Right atrium auricular region (tissue), 2 donors: ENCODE measurements at regions not wholly inside any gene's neighbourhood (a gene's known extent, or its start where the extent isn't known, plus 50 kb on each side); places are given as distances from the start of the nearest gene placed in this dataset.

ENCODE experiments used
- DNase-seq: peaks from one replicate; pipeline ENCODE4 v3.0.0-alpha.2; 2019; ENCODE audit warnings: low spot score
- H3K27ac ChIP-seq, 2 donors: fragments of 200-600 bp; sonication (generic); 1 replicate in 1 of 2; 2 replicates in 1 of 2; pipeline ENCODE4 v1.5.1; 2016 to 2019
- H3K27me3 ChIP-seq, 2 donors: fragments of 200-600 bp; sonication (generic); one replicate each; pipeline versions ENCODE4 v1.5.1 to v1.6.0; 2017 to 2019
- H3K36me3 ChIP-seq: fragments of 200-600 bp; sonication (generic); one replicate; pipeline ENCODE4 v1.5.1; 2016
- H3K4me1 ChIP-seq, 2 donors: fragments of 200-600 bp; sonication (generic); one replicate each; pipeline versions ENCODE4 v1.5.1 to v1.6.0; 2017 to 2019
- H3K4me3 ChIP-seq, 2 donors: fragments of 200-600 bp; sonication (generic); 1 replicate in 1 of 2; 2 replicates in 1 of 2; pipeline ENCODE4 v1.5.1; 2017 to 2019; ENCODE audit warnings: mild to moderate bottlenecking in 1 of 2, moderate library complexity in 1 of 2
- H3K9me3 ChIP-seq, 2 donors: fragments of 200-600 bp; sonication (generic); one replicate each; pipeline ENCODE4 v1.5.1; 2019
- CTCF ChIP-seq, 2 donors: fragments of 200-600 bp; sonication (generic); IDR thresholded peaks; one replicate each; pipeline ENCODE4 v1.5.1; 2019; ENCODE audit warnings: antibody characterized with exemption in 2 of 2

DNA sequence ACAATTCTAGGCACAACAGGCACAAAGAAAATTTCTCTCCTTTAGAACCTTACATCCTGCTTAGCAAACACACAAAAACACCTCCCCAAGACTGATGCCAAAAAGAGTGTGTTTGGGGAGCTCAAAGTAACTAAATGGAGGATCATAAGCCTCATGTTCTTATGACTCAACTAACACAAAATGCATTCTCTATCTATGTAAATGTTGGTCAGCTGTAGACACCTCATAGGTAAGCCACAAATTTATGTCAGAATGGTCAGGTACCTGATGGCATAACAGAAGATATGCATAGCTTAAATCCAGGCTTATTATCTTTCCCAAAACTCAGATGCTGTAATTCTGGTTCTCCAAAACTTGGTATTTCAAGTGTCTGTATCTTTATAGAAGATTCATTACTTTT is 315.1 kb downstream of the C7orf25 start:
- H3K4me3 ChIP-seq, result no peak overlapping the region
- TF ChIP-seq CTCF (IDR thresholded peaks at IDR 0.05), result no peak
- H3K27ac ChIP-seq, result no peak overlapping the region
- no peaks in the 10 kb centered on the region for H3K4me1 ChIP-seq
- H3K9me3 ChIP-seq, result peaks cover 0 to 6% of the 10 kb centered on the region in 2 donors
- no peak for DNase-seq
- H3K27me3 ChIP-seq, result no peaks in the 10 kb centered on the region
- no peaks in the 10 kb centered on the region for H3K36me3 ChIP-seq

DNA sequence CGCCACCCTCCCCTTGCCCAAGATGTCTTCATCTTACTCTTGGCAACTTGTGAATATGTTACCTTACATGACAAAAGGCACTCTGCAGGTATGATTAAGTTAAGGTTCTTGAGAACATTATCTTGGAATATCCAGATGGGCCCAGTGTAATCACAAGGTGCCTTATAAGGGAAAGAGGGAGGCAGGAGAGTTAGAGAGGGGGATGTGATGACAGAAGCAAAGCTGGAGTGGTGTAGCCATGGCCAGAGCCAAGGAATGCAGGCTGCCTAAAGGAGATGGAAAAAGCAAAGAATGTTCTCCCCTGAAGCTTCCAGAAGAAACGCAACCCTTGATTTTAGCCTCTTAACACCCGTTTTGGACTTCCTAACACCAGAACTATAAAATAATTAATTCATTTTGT is 318.0 kb downstream of the C7orf25 start:
- TF ChIP-seq CTCF (IDR thresholded peaks at IDR 0.05), result no peak

DNA sequence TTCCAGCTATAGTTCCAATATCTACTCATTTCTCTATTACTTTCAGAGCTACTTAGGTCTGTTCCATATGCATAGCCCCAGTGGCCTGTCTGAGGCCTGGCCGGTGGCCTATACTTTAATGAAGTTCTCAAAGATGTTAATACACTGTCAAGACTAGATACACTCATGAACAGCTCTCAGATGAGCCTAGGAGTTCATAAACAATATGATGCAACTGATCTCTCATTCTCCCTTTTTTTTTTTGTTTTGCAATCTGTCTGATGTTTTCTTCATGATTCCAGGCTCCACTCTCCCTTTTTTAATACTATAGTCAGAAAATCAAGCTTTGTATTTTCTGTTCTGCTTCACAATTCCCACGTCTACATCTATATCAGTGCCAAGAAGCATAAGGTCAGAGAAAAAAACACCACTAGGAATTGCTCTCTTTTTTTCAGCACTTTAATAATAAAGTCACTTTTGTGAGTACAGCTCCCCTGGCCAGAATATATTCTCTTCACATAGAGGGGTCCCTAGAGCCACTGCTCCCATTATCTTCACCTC is 321.0 kb downstream of the C7orf25 start:
- no peak for DNase-seq
- H3K27me3 ChIP-seq, result no peaks in the 10 kb centered on the region
- TF ChIP-seq CTCF (IDR thresholded peaks at IDR 0.05), result no peak

More for the DNA sequence above, 318.0 kb downstream of the C7orf25 start:
- Histone ChIP-seq H3K4me3 (no peak overlapping the region), H3K36me3 (no peaks in the 10 kb centered on the region), H3K27ac (no peak overlapping the region), H3K4me1 (no peaks in the 10 kb centered on the region), H3K27me3 (no peaks in the 10 kb centered on the region), H3K9me3 (peaks cover 0 to 14% of the 10 kb centered on the region in 2 donors)
- no peak for DNase-seq

GRCh38 chr7:42588876-42589275 is 323.0 kb downstream of the C7orf25 start:
- Histone ChIP-seq H3K4me3 (no peak overlapping the region), H3K4me1 (no peaks in the 10 kb centered on the region), H3K27ac (no peak overlapping the region), H3K36me3 (no peaks in the 10 kb centered on the region), H3K9me3 (peaks cover 0 to 17% of the 10 kb centered on the region in 2 donors), H3K27me3 (no peaks in the 10 kb centered on the region)
- no peak for TF ChIP-seq CTCF (IDR thresholded peaks at IDR 0.05)
- no peak for DNase-seq

More for the DNA sequence above, 321.0 kb downstream of the C7orf25 start:
- no peak overlapping the region for H3K4me3 ChIP-seq
- H3K36me3 ChIP-seq, result no peaks in the 10 kb centered on the region
- no peak overlapping the region for H3K27ac ChIP-seq
- H3K9me3 ChIP-seq, result peaks cover 0 to 14% of the 10 kb centered on the region in 2 donors
- no peaks in the 10 kb centered on the region for H3K4me1 ChIP-seq

- Histone ChIP-seq H3K27ac (no peak overlapping the region), H3K4me1 (no peaks in the 10 kb centered on the region), H3K9me3 (peaks cover 0 to 18% of the 10 kb centered on the region in 2 donors), H3K27me3 (no peaks in the 10 kb centered on the region), H3K36me3 (no peaks in the 10 kb centered on the region), H3K4me3 (no peak overlapping the region)
- TF ChIP-seq CTCF (IDR thresholded peaks at IDR 0.05), result no peak
- DNase-seq, result no peak
Measured at GRCh38 chr7:42587806-42588205, 324.1 kb downstream of the C7orf25 start.

DNA sequence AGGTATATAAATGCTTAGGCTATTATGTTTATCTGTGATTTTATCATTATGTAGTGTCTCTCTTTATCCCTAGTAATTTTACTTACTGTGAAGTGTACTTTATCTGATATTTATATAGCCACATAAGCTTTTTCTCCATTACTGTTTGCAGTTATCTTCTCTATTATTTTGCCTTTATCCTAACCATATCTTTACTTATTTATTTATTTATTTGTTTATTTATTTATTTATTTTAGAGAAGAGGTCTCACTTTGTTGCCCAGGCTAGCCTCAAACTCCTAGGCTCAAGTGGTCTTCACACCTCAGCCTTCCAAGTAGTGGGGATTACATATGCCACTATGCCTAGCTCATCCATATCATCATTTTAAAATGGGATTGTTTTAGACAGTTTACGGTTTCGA is 331.8 kb downstream of the C7orf25 start:
- Histone ChIP-seq H3K4me3 (no peak overlapping the region), H3K4me1 (no peaks in the 10 kb centered on the region), H3K27ac (no peak overlapping the region), H3K36me3 (no peaks in the 10 kb centered on the region), H3K27me3 (no peaks in the 10 kb centered on the region), H3K9me3 (peaks cover 0 to 22% of the 10 kb centered on the region in 2 donors)
- no peak for DNase-seq
- TF ChIP-seq CTCF (IDR thresholded peaks at IDR 0.05), result no peak
